ACHN (cell line): ENCODE measurements at regions not wholly inside any gene's neighbourhood (a gene's known extent, or its start where the extent isn't known, plus 50 kb on each side); places are given as distances from the start of the nearest gene placed in this dataset.

Source experiments
- DNase-seq: peaks from one replicate; pipeline ENCODE4 v3.0.0-alpha.2; 2015
- in situ Hi-C: cut with HindIII; loops from 2 replicates; pipeline ENCODE4 v1.10.0; 2017; ENCODE audit warnings: low sequenced_read_pairs, low pct_ligation_motif_present, low pct_unique_long_range_greater_than_20kb

DNA sequence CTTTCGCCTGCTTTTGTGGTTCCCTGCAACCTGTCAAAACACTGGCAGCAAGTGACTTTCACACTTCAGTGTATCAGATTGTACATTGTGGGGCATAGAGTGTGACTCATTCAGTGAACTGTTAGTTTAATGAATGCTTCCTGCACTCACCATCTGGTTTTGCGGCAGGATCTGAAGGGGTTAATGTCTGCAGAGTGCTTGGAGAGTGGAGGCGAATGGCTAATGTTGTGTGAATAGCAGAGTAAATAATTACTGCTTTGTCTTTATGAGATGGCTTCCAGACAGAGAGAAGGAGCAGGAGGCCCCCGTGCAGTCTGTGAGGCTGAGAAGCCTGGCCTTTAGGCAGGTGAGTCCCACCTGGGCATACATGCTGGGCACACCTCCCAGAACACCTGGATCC, 454.3 kb upstream of the KIRREL3 start:
- in situ Hi-C loops, result no loop called here
- DNase-seq, result no peak

DNA sequence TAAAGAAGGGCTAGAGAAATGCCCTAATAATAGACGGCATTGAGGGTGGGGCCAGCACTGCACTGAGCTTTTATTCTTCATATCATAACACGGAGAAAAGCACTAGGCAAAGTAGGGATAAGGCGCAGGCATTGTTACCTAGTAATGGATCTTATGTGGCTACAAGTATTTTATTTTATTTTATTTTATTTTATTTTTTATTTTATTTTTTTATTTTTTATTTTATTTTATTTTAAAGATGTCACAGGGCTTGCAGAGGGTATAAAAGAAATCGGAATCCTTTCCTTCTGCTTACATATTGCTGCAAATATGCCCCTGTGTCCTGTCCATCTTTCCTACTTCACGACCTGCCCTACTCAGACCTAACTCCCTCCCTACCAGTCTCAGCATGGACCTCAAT, 452.0 kb upstream of the KIRREL3 start:
- no peak for DNase-seq
- in situ Hi-C loops, result no loop called here

DNA sequence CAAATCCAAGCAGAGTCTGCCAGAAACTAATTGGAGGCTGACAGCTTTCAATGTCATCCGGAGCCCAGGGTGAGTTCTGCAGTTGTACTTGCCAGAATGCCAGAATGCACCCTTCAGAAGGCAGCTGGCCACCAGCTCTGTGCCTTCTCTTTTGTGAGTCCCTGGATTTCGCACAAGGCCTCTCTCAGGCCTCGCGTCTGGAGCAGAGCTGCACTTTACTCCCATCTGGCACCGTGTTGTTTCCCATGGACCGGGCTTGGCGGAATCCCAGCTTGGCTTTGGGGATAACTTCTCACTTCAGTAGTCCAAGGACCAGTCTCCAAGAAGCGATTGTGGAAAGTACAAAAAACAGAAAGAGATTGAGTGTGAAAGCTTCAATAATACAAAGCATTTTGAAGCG, 451.3 kb upstream of the KIRREL3 start:
- in situ Hi-C loops, result no loop called here
- no peak for DNase-seq

- no peak for DNase-seq
- in situ Hi-C loops, result no loop called here
Observed at GRCh38 chr11:127448101-127448500, 447.5 kb upstream of the KIRREL3 start.

DNA sequence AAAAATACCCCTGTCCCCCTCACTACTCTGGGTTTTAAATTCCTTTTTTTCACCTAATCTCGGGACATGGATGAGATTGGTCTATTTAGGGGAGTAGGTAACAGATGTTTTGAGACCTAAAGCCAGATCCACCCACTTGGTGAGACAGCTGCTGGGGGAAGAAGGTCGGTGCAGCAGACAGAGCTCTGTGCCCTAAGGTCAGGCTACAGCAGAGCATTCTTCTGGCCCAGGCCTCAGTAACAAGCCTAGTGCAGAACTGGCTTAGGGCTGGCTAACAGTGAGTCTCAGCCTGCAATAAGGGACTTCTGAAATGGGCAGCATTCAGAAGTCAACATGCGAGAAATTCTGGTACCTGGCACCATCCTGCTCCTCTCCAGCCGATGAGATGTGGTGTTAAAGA, 444.9 kb upstream of the KIRREL3 start:
- DNase-seq, result no peak
- in situ Hi-C loops, result no loop called here

- in situ Hi-C loops, result no loop called here
- no peak for DNase-seq
Observed at GRCh38 chr11:127443297-127443696, 442.7 kb upstream of the KIRREL3 start.

- DNase-seq, result no peak
- in situ Hi-C loops, result no loop called here
Observed at GRCh38 chr11:127440616-127441015, 440.0 kb upstream of the KIRREL3 start.

- in situ Hi-C loops, result no loop called here
- DNase-seq, result no peak
Observed at GRCh38 chr11:127425281-127425680, 424.7 kb upstream of the KIRREL3 start.

DNA sequence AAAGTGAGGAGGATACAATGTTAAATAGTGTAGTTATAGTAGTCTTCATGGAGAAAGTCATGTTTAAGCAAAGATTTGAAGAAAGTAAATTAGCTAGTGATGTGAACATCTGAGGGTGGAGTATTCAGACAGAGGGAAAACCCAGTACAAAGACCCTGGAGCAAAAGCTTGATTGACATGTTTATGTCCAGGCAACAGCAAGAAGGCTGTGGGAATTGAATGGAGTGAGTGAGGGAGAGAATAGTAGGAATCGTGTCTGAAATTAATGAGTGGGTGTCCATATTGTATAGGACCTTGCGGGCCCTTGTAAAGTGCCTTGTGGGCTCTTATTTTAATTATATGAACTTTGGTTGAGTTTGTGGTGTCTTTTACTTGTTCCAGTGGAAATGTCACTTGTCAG, 424.1 kb upstream of the KIRREL3 start:
- in situ Hi-C loops, result no loop called here
- DNase-seq, result no peak

GRCh38 chr11:127420139-127420538, 419.6 kb upstream of the KIRREL3 start:
- in situ Hi-C loops, result no loop called here
- DNase-seq, result no peak

DNA sequence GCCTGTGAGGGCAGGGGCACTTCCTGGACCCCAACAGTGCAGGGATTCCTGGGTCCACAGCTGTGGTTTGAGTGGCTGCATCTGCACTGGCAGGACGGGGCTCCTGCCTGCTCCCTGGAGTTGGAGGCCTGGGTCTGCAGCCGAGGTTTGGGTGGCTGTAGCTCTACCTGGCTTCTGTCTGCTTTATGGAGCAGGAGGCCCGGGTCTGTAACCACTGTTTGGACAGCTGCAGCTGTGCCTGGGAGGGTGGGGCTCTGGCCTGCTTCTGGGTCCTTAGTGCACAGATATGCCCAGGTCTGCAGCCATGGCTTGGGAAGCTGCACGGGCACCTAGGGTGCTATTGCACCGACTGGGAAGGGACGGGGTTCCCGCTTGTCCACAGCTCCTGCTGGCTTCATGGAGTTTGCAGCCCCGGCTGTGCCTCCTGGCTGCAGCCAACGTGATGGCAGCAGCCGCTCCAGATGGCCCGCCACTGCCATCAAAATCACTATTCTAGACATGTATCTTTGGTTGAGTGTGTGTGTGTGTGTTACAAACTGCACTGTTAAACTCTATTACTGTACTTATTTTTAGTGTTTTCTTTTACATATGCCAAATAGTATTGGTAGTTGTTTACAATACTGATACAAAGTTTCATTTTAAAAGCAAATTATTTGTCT, 412.3 kb upstream of the KIRREL3 start:
- in situ Hi-C loops, result no loop called here
- no peak for DNase-seq

GRCh38 chr11:127412234-127412633, 411.7 kb upstream of the KIRREL3 start:
- in situ Hi-C loops, result no loop called here
- DNase-seq, result no peak

DNA sequence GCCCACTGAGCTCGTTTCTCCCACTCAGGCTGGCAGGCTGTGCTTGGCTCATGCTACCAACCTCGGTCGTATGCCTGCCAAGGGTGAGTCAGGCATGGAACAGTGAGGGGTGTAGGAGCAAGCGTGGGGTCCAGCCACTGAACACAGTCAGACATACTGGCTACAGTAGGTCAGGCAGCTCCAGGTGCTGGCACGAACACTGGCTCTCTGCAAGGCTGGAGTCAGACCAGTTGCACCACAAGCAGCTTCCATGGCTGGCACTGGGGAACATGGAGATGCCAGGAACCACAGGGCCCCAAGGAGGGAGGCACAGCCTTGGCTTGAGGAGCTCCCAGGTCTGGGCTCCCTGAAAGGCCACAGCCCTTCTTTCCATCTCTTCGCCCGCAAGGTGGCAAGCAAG, 410.7 kb upstream of the KIRREL3 start:
- DNase-seq, result no peak
- in situ Hi-C loops, result no loop called here

DNA sequence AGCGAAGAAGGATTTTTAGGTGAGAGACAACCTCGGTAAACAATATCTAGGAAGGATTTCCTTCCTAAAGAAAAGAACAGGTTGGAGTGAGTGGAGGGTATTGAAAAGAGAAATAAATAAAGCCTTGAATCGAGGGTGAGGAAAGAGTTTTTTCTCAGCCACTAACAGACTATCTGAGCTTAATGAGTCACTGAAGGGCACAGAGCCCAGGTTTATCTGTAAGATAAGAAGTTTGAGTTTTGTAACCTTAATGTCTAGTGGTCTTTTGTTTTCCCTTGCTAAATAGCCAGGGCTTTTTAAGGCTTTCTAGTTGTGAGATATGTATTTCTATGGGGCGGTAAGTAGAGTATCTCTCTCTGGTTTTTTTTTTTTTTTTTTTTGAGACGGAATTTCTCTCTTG, 394.5 kb upstream of the KIRREL3 start:
- DNase-seq, result no peak
- in situ Hi-C loops, result no loop called here

DNA sequence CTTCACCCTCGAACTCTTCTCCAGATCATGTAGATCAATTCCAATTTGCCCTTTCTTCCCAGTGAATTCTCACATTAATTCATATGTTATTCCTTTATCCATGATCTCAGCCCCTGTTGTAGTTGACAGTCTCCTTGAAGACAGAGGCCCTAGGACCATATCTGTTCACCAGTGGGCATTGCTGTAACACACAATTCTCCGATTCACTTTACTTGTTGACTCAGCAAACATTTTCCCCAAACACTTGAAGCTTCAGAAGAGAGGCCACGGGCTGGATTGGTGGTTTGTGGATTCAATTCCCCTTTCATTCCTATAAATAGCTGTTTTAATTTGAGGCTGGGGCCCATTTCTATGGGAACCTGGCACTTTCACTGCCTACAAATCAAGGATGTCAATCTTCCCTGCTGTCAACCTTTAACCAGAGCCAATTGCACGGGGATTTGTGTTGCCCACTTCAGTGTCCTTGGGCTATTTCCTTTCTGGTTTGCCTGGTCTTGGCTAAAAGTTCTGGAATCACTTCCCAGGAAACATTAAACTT, 393.0 kb upstream of the KIRREL3 start:
- in situ Hi-C loops, result no loop called here
- no peak for DNase-seq

DNA sequence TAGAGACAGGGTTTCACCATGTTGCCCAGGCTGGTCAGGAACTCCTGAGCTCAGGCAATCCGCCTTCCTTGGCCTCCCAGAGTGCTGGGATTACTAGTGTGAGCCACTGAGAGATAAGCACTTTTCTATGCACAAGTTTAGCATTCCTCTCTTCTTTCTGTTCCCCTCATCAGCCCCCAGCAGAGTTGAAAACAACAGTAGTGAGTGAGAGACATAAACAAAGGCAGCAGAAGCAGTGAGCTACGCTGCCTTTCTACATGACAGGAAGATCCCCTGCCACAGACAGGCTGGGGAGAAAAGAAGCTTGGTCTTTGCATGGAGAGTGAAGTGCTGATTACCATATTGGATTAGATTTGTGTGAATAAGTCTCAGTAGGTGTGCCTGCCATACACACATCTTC, 392.0 kb upstream of the KIRREL3 start:
- in situ Hi-C loops, result no loop called here
- no peak for DNase-seq

- in situ Hi-C loops, result no loop called here
- no peak for DNase-seq
Observed at GRCh38 chr11:127390465-127390864, 389.9 kb upstream of the KIRREL3 start.

DNA sequence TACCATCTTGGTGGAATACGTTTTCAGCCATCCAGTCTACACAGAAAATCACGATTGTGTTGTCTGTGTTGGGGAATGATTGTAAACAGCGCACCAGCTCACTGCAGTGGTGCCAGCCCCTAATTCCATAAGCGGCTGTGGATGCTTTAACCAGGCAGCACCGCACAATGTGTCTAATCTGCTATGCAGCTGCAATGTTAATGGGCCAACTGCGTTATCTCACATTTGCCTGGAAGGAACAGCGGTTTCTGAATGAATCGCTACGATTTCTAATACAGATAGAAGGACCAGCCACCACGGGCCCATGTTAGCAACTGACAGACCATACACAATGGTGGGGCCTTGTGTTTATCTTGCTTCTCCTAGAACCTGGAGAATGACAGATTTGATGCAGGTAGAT, 384.5 kb upstream of the KIRREL3 start:
- in situ Hi-C loops, result no loop called here
- DNase-seq, result no peak

DNA sequence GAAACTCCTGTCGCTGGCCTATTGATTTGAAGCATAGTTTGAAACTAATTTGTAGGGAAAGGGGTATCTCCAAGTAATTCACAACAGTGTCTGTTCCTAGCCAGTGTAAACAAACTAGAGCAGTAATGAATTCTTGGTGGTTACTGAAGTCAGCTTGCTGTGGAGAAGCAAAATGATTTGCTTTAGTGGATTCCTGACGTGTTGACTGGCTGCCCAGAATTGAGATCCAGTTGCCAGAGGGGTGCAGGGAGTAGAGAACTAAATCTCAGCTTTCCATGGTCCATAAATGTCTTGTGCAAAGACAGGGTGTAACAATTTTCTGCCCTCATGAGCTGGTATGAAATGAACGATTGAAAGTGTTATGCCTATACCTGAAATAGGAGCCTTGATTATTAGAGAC, 382.5 kb upstream of the KIRREL3 start:
- in situ Hi-C loops, result no loop called here
- no peak for DNase-seq

DNA sequence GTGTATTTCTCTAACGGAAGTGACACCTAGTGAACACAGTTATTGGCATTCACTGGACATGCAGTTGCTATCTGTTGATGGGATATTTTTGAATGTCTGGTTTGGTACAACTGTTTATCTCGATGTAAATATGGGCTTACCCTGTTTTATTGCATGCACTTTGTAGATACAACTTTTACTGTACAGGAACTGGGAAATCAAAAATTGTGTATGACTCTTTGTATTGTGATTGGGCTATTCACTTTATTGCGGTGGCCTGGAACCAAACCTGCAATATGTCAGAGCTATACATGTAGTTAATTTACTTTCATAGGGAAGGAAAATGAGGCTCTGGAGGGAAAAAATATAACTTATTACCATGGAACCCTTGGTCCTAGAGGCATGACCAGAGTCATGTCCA, 380.7 kb upstream of the KIRREL3 start:
- DNase-seq, result no peak
- in situ Hi-C loops, result no loop called here

DNA sequence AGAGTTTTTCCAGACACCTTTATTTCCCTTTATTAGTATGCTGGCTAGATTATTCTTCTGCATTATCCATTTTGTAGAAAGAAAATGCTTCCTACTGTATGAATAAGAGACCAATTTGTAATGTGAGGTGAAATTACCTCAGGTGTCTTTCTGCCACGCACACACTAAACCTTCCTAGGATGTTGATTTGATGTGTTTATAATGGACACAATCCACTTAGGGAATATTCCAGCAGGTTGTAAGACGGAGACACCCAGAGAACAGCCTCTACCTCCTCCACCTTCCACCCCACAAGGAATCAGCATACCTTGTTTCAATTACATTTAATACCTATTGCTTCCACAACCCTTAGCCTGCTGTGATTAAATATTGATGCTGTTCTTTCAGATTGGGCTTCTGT, 379.1 kb upstream of the KIRREL3 start:
- in situ Hi-C loops, result no loop called here
- DNase-seq, result no peak
